H9 (cell line): ENCODE measurements at regions not wholly inside any gene's neighbourhood (a gene's known extent, or its start where the extent isn't known, plus 50 kb on each side); places are given as distances from the start of the nearest gene placed in this dataset.

Experiments used
- DNase-seq: peaks from one replicate; pipeline ENCODE4 v3.0.0-alpha.2; 2017
- H2AFZ ChIP-seq: one replicate; pipeline ENCODE4 v1.6.1; 2013; ENCODE audit warnings: mild to moderate bottlenecking, low read length, control low read depth, moderate library complexity
- H2AK5ac ChIP-seq: 2 replicates; pipeline ENCODE4 v1.6.1; 2013; ENCODE audit warnings: low read length, control low read depth, mixed read lengths; ENCODE audit not compliant: insufficient read length
- H2BK120ac ChIP-seq: one replicate; pipeline ENCODE4 v1.6.1; 2013; ENCODE audit warnings: low read depth, mild to moderate bottlenecking, low read length, control low read depth, inconsistent platforms; ENCODE audit not compliant: poor library complexity, severe bottlenecking
- H2BK12ac ChIP-seq: 2 replicates; pipeline ENCODE4 v1.6.1; 2013; ENCODE audit warnings: low read length, control low read depth, mixed read lengths, low read depth; ENCODE audit not compliant: insufficient read length
- H2BK15ac ChIP-seq: 2 replicates; pipeline ENCODE4 v1.6.1; 2013; ENCODE audit warnings: low read depth, low read length, control low read depth
- H2BK20ac ChIP-seq: one replicate; pipeline ENCODE4 v1.6.1; 2013; ENCODE audit warnings: low read depth, mild to moderate bottlenecking, low read length, control low read depth, inconsistent platforms; ENCODE audit not compliant: poor library complexity, severe bottlenecking
- H2BK5ac ChIP-seq: 2 replicates; pipeline ENCODE4 v1.6.1; 2013; ENCODE audit warnings: low read length, control low read depth, mixed read lengths; ENCODE audit not compliant: insufficient read length
- H3K14ac ChIP-seq: 2 replicates; pipeline ENCODE4 v1.6.1; 2013; ENCODE audit warnings: low read length, control low read depth; ENCODE audit not compliant: insufficient read depth
- H3K18ac ChIP-seq: 2 replicates; pipeline ENCODE4 v1.6.1; 2013; ENCODE audit warnings: low read depth, mild to moderate bottlenecking, mixed read lengths, low read length, control low read depth; ENCODE audit not compliant: insufficient read length
- H3K23ac ChIP-seq: 2 replicates; pipeline ENCODE4 v1.6.1; 2013; ENCODE audit warnings: low read length, control low read depth, mixed read lengths, low read depth; ENCODE audit not compliant: insufficient read length
- H3K23me2 ChIP-seq: 2 replicates; pipeline ENCODE4 v1.6.1; 2013; ENCODE audit warnings: low read depth, mild to moderate bottlenecking, mixed read lengths, low read length, control low read depth; ENCODE audit not compliant: insufficient read length, poor library complexity, severe bottlenecking
- H3K27ac ChIP-seq: 2 replicates; pipeline ENCODE4 v1.5.1; 2013; ENCODE audit warnings: low read length, control low read depth, mixed read lengths, low read depth; ENCODE audit not compliant: insufficient read length
- H3K27me3 ChIP-seq: 2 replicates; pipeline ENCODE4 v1.6.1; 2013; ENCODE audit warnings: low read length, control low read depth, inconsistent platforms; ENCODE audit not compliant: insufficient read depth
- H3K4ac ChIP-seq: 2 replicates; pipeline ENCODE4 v1.6.1; 2013; ENCODE audit warnings: low read depth, mild to moderate bottlenecking, control low read depth, inconsistent platforms, low read length, moderate library complexity
- H3K4me1 ChIP-seq: 2 replicates; pipeline ENCODE4 v1.6.1; 2013; ENCODE audit warnings: low read length, control low read depth, inconsistent platforms; ENCODE audit not compliant: insufficient read depth
- H3K4me2 ChIP-seq: 2 replicates; pipeline ENCODE4 v1.6.1; 2013; ENCODE audit warnings: low read length, control low read depth, mixed read lengths; ENCODE audit not compliant: insufficient read length, insufficient read depth
- H3K56ac ChIP-seq: 2 replicates; pipeline ENCODE4 v1.6.1; 2013; ENCODE audit warnings: low read depth, mild to moderate bottlenecking, mixed read lengths, low read length, control low read depth; ENCODE audit not compliant: insufficient read length
- H3K79me1 ChIP-seq: 2 replicates; pipeline ENCODE4 v1.6.1; 2013; ENCODE audit warnings: low read depth, mild to moderate bottlenecking, moderate library complexity, low read length, control low read depth, inconsistent platforms; ENCODE audit not compliant: insufficient read depth, poor library complexity, severe bottlenecking
- H3K79me2 ChIP-seq: 2 replicates; pipeline ENCODE4 v1.6.1; 2013; ENCODE audit warnings: low read length, control low read depth, inconsistent platforms; ENCODE audit not compliant: insufficient read depth
- H3K9ac ChIP-seq: 2 replicates; pipeline ENCODE4 v1.6.1; 2013; ENCODE audit warnings: low read length, control low read depth, mixed read lengths; ENCODE audit not compliant: insufficient read length; ENCODE audit errors: extremely low read depth
- H3K9me3 ChIP-seq: one replicate; pipeline ENCODE4 v1.6.1; 2013; ENCODE audit warnings: low read depth, low read length, inconsistent platforms; ENCODE audit not compliant: control insufficient read depth
- H3T11ph ChIP-seq: one replicate; pipeline ENCODE4 v1.6.1; 2013; ENCODE audit warnings: mild to moderate bottlenecking, low read length, control low read depth, inconsistent platforms
- H4K20me1 ChIP-seq: one replicate; pipeline ENCODE4 v1.6.1; 2013; ENCODE audit not compliant: control insufficient read depth, insufficient read length, insufficient read depth
- H4K5ac ChIP-seq: 2 replicates; pipeline ENCODE4 v1.6.1; 2013; ENCODE audit warnings: low read depth, mild to moderate bottlenecking, mixed read lengths, low read length, control low read depth; ENCODE audit not compliant: insufficient read length
- H4K8ac ChIP-seq: replicated peaks from 2 replicates; pipeline ENCODE4 v1.6.1; 2013; ENCODE audit warnings: low read length, control low read depth, mixed read lengths, low read depth; ENCODE audit not compliant: insufficient read length
- H4K91ac ChIP-seq: 2 replicates; pipeline ENCODE4 v1.6.1; 2013; ENCODE audit warnings: low read depth, mild to moderate bottlenecking, moderate library complexity, mixed read lengths, low read length, control low read depth; ENCODE audit not compliant: insufficient read length
- H3K27ac Mint-ChIP-seq, 3 experiments: 2 replicates in 2 of 3; 3 replicates in 1 of 3; pipeline ENCODE4 v1.8.0; 2020 to 2021; ENCODE audit warnings: mixed read lengths in 3 of 3, mild to moderate bottlenecking in 1 of 3, moderate library complexity in 1 of 3
- H3K27me3 Mint-ChIP-seq: 2 replicates; pipeline ENCODE4 v1.8.0; 2021; ENCODE audit warnings: low read depth, mild to moderate bottlenecking, moderate library complexity, mixed read lengths
- H3K36me3 Mint-ChIP-seq, 3 experiments: 2 replicates in 2 of 3; 3 replicates in 1 of 3; pipeline ENCODE4 v1.8.0; 2020 to 2021; ENCODE audit warnings: low read depth in 3 of 3, mixed read lengths in 3 of 3; ENCODE audit not compliant: insufficient read depth in 1 of 3
- H3K4me1 Mint-ChIP-seq, 2 experiments: 2 replicates each; pipeline ENCODE4 v1.8.0; 2020; ENCODE audit warnings: mixed read lengths in 2 of 2
- H3K4me3 Mint-ChIP-seq, 2 experiments: 2 replicates in 1 of 2; 3 replicates in 1 of 2; pipeline ENCODE4 v1.8.0; 2020 to 2021; ENCODE audit warnings: mild to moderate bottlenecking in 2 of 2, mixed read lengths in 2 of 2, moderate library complexity in 1 of 2
- H3K9me3 Mint-ChIP-seq, 2 experiments: 2 replicates in 1 of 2; 3 replicates in 1 of 2; pipeline ENCODE4 v1.8.0; 2020; ENCODE audit warnings: mild to moderate bottlenecking in 2 of 2, mixed read lengths in 2 of 2, moderate library complexity in 1 of 2
- WGBS: extraction: QIAGEN DNeasy Blood & Tissue Kit; methylation state at CpG from one replicate; pipeline ENCODE4 v1.1.7; 2013; ENCODE audit warnings: missing lambda C conversion rate, low lambda C conversion rate, mixed read lengths; ENCODE audit not compliant: insufficient read length; ENCODE audit errors: extremely low coverage; 5-methylcytosine and 5-hydroxymethylcytosine counted together
- TF ChIP-seq, protein P1 (sequence below): fragments of 200-600 bp; sonication (generic); conservative IDR thresholded peaks from 3 replicates; pipeline ENCODE4 v1.8.0; 2021; ENCODE audit warnings: antibody characterized with exemption, mild to moderate bottlenecking

DNA sequence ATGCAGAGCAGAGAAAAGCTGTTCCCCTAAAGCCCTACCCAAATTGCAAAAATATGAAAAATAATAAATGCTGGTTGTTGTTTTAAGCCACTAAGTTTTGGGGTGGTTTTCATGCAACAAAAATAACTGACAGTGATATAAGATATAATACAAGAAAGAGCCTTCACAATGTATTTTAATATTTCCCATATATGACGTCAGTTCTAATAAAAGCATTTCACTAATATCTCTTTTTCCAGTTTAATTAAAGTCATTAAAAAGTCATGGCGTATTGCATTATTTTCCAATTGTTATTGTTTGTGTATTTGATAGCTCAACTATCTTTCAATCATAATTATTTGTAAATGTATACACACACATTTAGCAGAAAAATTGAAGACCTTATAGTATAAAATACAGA lies 134.7 kb upstream of the EPHA7 start:
- H3K9me3 ChIP-seq = no peaks in the 10 kb centered on the region
- H2BK20ac ChIP-seq = no peak overlapping the region
- no peak overlapping the region for H4K5ac ChIP-seq
- no peaks in the 10 kb centered on the region for H3K79me2 ChIP-seq
- DNase-seq = no peak
- no peaks in the 10 kb centered on the region for H3K9me3 Mint-ChIP-seq
- H2AK5ac ChIP-seq = no peak overlapping the region
- H4K8ac ChIP-seq = no peak overlapping the region
- H3K27ac ChIP-seq = no peak overlapping the region
- H3K4me2 ChIP-seq = no peak overlapping the region
- H3K79me1 ChIP-seq = no peaks in the 10 kb centered on the region
- H3K9ac ChIP-seq = no peak overlapping the region
- no peaks in the 10 kb centered on the region for H3K27me3 ChIP-seq
- H3T11ph ChIP-seq = no peak overlapping the region
- no peak overlapping the region for H2BK120ac ChIP-seq
- peaks cover 8 to 9% of the 10 kb centered on the region in 2 experiments for H3K4me1 Mint-ChIP-seq
- H4K20me1 ChIP-seq = no peaks in the 10 kb centered on the region
- no peaks in the 10 kb centered on the region for H3K27me3 Mint-ChIP-seq
- H2BK12ac ChIP-seq = no peak overlapping the region
- H3K4ac ChIP-seq = no peak overlapping the region
- H3K4me3 Mint-ChIP-seq = no peak overlapping the region
- H2BK15ac ChIP-seq = no peak overlapping the region
- TF ChIP-seq, protein P1, sequence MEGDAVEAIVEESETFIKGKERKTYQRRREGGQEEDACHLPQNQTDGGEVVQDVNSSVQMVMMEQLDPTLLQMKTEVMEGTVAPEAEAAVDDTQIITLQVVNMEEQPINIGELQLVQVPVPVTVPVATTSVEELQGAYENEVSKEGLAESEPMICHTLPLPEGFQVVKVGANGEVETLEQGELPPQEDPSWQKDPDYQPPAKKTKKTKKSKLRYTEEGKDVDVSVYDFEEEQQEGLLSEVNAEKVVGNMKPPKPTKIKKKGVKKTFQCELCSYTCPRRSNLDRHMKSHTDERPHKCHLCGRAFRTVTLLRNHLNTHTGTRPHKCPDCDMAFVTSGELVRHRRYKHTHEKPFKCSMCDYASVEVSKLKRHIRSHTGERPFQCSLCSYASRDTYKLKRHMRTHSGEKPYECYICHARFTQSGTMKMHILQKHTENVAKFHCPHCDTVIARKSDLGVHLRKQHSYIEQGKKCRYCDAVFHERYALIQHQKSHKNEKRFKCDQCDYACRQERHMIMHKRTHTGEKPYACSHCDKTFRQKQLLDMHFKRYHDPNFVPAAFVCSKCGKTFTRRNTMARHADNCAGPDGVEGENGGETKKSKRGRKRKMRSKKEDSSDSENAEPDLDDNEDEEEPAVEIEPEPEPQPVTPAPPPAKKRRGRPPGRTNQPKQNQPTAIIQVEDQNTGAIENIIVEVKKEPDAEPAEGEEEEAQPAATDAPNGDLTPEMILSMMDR = no peak
- no peaks in the 10 kb centered on the region for H3K36me3 Mint-ChIP-seq
- WGBS = no CpG with 5 or more reads among the region's 2 CpGs
- H3K14ac ChIP-seq = no peak overlapping the region
- no peak overlapping the region for H3K56ac ChIP-seq
- no peak overlapping the region for H2BK5ac ChIP-seq
- no peaks in the 10 kb centered on the region for H3K23me2 ChIP-seq
- H3K18ac ChIP-seq = no peak overlapping the region
- no peaks in the 10 kb centered on the region for H3K4me1 ChIP-seq
- no peak overlapping the region for H4K91ac ChIP-seq
- H3K23ac ChIP-seq = no peak overlapping the region
- H3K27ac Mint-ChIP-seq = no peak overlapping the region; a peak in 1 of 7 replicates
- H2AFZ ChIP-seq = no peak overlapping the region
